C4-2B (cell line): ENCODE measurements at regions not wholly inside any gene's neighbourhood (a gene's known extent, or its start where the extent isn't known, plus 50 kb on each side); places are given as distances from the start of the nearest gene placed in this dataset.

ENCODE experiments used
- CTCF ChIP-seq: fragments of 450-650 bp; conservative IDR thresholded peaks from 2 replicates; pipeline ENCODE4 v1.5.1; 2017; ENCODE audit warnings: mild to moderate bottlenecking
- ZFX ChIP-seq: fragments of 450-650 bp; IDR thresholded peaks from 2 replicates; pipeline ENCODE4 v1.6.1; 2017

GRCh38 chr12:13580206-13580605 lies 383.7 kb downstream of the EMP1 start:
- TF ChIP-seq CTCF (no peak), ZFX (no peak)
